ENCODE measurements at regions not wholly inside any gene's neighbourhood (a gene's known extent, or its start where the extent isn't known, plus 50 kb on each side); places are given as distances from the start of the nearest gene placed in this dataset.

- peaks cover 48% of the 10 kb centered on the region for H3K4me1 Mint-ChIP-seq (ENCODE audit: low read depth)
- H3K4me3 Mint-ChIP-seq = no peak overlapping the region
- peak overlapping the region; percentile 59 for H3K27ac Mint-ChIP-seq
- H3K27me3 Mint-ChIP-seq (ENCODE audit: low read depth) = no peaks in the 10 kb centered on the region
- H3K9me3 Mint-ChIP-seq = no peaks in the 10 kb centered on the region
- peaks cover 6% of the 10 kb centered on the region for H3K36me3 Mint-ChIP-seq (ENCODE audit: low read depth)
Measured at GRCh38 chr1:235045034-235045690, 83.5 kb downstream of the TOMM20 start.

GRCh38 chr1:235043234-235043633 is 85.4 kb downstream of the TOMM20 start:
- H3K27ac Mint-ChIP-seq = peak overlapping the region; percentile 29
- H3K27me3 Mint-ChIP-seq (ENCODE audit: low read depth) = no peaks in the 10 kb centered on the region
- H3K4me3 Mint-ChIP-seq = no peak overlapping the region
- H3K36me3 Mint-ChIP-seq (ENCODE audit: low read depth) = peaks cover 9% of the 10 kb centered on the region
- H3K9me3 Mint-ChIP-seq = peaks cover 13% of the 10 kb centered on the region
- peaks cover 40% of the 10 kb centered on the region for H3K4me1 Mint-ChIP-seq (ENCODE audit: low read depth)

- Mint-ChIP-seq H3K27me3 (ENCODE audit: low read depth) (no peaks in the 10 kb centered on the region), H3K4me1 (ENCODE audit: low read depth) (peaks cover 20% of the 10 kb centered on the region), H3K9me3 (peaks cover 25% of the 10 kb centered on the region), H3K27ac (no peak overlapping the region), H3K4me3 (no peak overlapping the region), H3K36me3 (ENCODE audit: low read depth) (peaks cover 10% of the 10 kb centered on the region)
Measured at GRCh38 chr1:235038701-235039100, 89.9 kb downstream of the TOMM20 start.

- Mint-ChIP-seq H3K9me3 (peaks cover 29% of the 10 kb centered on the region), H3K36me3 (ENCODE audit: low read depth) (peaks cover 12% of the 10 kb centered on the region), H3K27me3 (ENCODE audit: low read depth) (no peaks in the 10 kb centered on the region), H3K4me1 (ENCODE audit: low read depth) (peaks cover 13% of the 10 kb centered on the region), H3K27ac (no peak overlapping the region), H3K4me3 (no peak overlapping the region)
Measured at GRCh38 chr1:235035928-235036327, 92.7 kb downstream of the TOMM20 start.

GRCh38 chr1:235030919-235031596 is 97.6 kb downstream of the TOMM20 start:
- Mint-ChIP-seq H3K27me3 (ENCODE audit: low read depth) (no peaks in the 10 kb centered on the region), H3K36me3 (ENCODE audit: low read depth) (peaks cover 6% of the 10 kb centered on the region), H3K9me3 (peaks cover 13% of the 10 kb centered on the region), H3K4me1 (ENCODE audit: low read depth) (peaks cover 7% of the 10 kb centered on the region), H3K27ac (no peak overlapping the region), H3K4me3 (no peak overlapping the region)

GRCh38 chr1:235027862-235028250 is 100.8 kb downstream of the TOMM20 start:
- Mint-ChIP-seq H3K9me3 (peaks cover 13% of the 10 kb centered on the region), H3K4me1 (ENCODE audit: low read depth) (peaks cover 19% of the 10 kb centered on the region), H3K4me3 (no peak overlapping the region), H3K27me3 (ENCODE audit: low read depth) (no peaks in the 10 kb centered on the region), H3K27ac (no peak overlapping the region), H3K36me3 (ENCODE audit: low read depth) (peaks cover 6% of the 10 kb centered on the region)

- H3K4me3 Mint-ChIP-seq = no peak overlapping the region
- peaks cover 6% of the 10 kb centered on the region for H3K36me3 Mint-ChIP-seq (ENCODE audit: low read depth)
- no peaks in the 10 kb centered on the region for H3K27me3 Mint-ChIP-seq (ENCODE audit: low read depth)
- peaks cover 13% of the 10 kb centered on the region for H3K9me3 Mint-ChIP-seq
- peaks cover 23% of the 10 kb centered on the region for H3K4me1 Mint-ChIP-seq (ENCODE audit: low read depth)
- no peak overlapping the region for H3K27ac Mint-ChIP-seq
Measured at GRCh38 chr1:235027076-235027861, 101.4 kb downstream of the TOMM20 start.

- no peak overlapping the region for H3K27ac Mint-ChIP-seq
- peaks cover 27% of the 10 kb centered on the region for H3K4me1 Mint-ChIP-seq (ENCODE audit: low read depth)
- H3K27me3 Mint-ChIP-seq (ENCODE audit: low read depth) = no peaks in the 10 kb centered on the region
- peaks cover 4% of the 10 kb centered on the region for H3K36me3 Mint-ChIP-seq (ENCODE audit: low read depth)
- peaks cover 9% of the 10 kb centered on the region for H3K9me3 Mint-ChIP-seq
- no peak overlapping the region for H3K4me3 Mint-ChIP-seq
Measured at GRCh38 chr1:235025422-235025984, 103.1 kb downstream of the TOMM20 start.

GRCh38 chr1:235024711-235025421 is 103.8 kb downstream of the TOMM20 start:
- Mint-ChIP-seq H3K9me3 (peaks cover 9% of the 10 kb centered on the region), H3K36me3 (ENCODE audit: low read depth) (peaks cover 4% of the 10 kb centered on the region), H3K4me3 (no peak overlapping the region), H3K4me1 (ENCODE audit: low read depth) (peaks cover 30% of the 10 kb centered on the region), H3K27me3 (ENCODE audit: low read depth) (no peaks in the 10 kb centered on the region), H3K27ac (no peak overlapping the region)

- Mint-ChIP-seq H3K4me1 (ENCODE audit: low read depth) (peaks cover 37% of the 10 kb centered on the region), H3K36me3 (ENCODE audit: low read depth) (peaks cover 6% of the 10 kb centered on the region), H3K9me3 (peaks cover 6% of the 10 kb centered on the region), H3K4me3 (peak overlapping the region; percentile 44), H3K27me3 (ENCODE audit: low read depth) (no peaks in the 10 kb centered on the region), H3K27ac (peak overlapping the region; percentile 75)
Measured at GRCh38 chr1:235023711-235024439, 104.8 kb downstream of the TOMM20 start.

- peaks cover 43% of the 10 kb centered on the region for H3K4me1 Mint-ChIP-seq (ENCODE audit: low read depth)
- peaks cover 11% of the 10 kb centered on the region for H3K36me3 Mint-ChIP-seq (ENCODE audit: low read depth)
- H3K9me3 Mint-ChIP-seq = peaks cover 6% of the 10 kb centered on the region
- peak overlapping the region; percentile 44 for H3K4me3 Mint-ChIP-seq
- H3K27me3 Mint-ChIP-seq (ENCODE audit: low read depth) = no peaks in the 10 kb centered on the region
- peak overlapping the region; percentile 75 for H3K27ac Mint-ChIP-seq
Measured at GRCh38 chr1:235022981-235023710, 105.5 kb downstream of the TOMM20 start.

- peak overlapping the region; percentile 37 for H3K27ac Mint-ChIP-seq
- peaks cover 49% of the 10 kb centered on the region for H3K4me1 Mint-ChIP-seq (ENCODE audit: low read depth)
- H3K36me3 Mint-ChIP-seq (ENCODE audit: low read depth) = peaks cover 10% of the 10 kb centered on the region
- H3K4me3 Mint-ChIP-seq = peak overlapping the region; percentile 8
- H3K9me3 Mint-ChIP-seq = peaks cover 4% of the 10 kb centered on the region
- H3K27me3 Mint-ChIP-seq (ENCODE audit: low read depth) = no peaks in the 10 kb centered on the region
Measured at GRCh38 chr1:235022341-235022980, 106.2 kb downstream of the TOMM20 start.

- no peak overlapping the region for H3K4me3 Mint-ChIP-seq
Measured at GRCh38 chr1:235021815-235022214, 106.8 kb downstream of the TOMM20 start.

More at GRCh38 chr1:235021815-235022214, 106.8 kb downstream of the TOMM20 start:
- Mint-ChIP-seq H3K27me3 (ENCODE audit: low read depth) (no peaks in the 10 kb centered on the region), H3K9me3 (no peaks in the 10 kb centered on the region), H3K4me1 (ENCODE audit: low read depth) (peaks cover 56% of the 10 kb centered on the region), H3K36me3 (ENCODE audit: low read depth) (peaks cover 7% of the 10 kb centered on the region), H3K27ac (peak overlapping the region; percentile 37)

All from T-helper 1 cell treated with Interleukin-12 subunit alpha and Interleukin-12 subunit beta and Interleukin-4 antibody, amounts not matched to agents 30 μg/mL and 1 μg/mL, for 36 hours (primary cell).